DND-41 (cell line): ENCODE measurements at regions not wholly inside any gene's neighbourhood (a gene's known extent, or its start where the extent isn't known, plus 50 kb on each side); places are given as distances from the start of the nearest gene placed in this dataset.

ENCODE experiments used
- ATAC-seq: fragments of 200-7000 bp; cut with Tn5 transposase; 3 replicates; pipeline ENCODE4 v1.9.1; 2021; ENCODE audit warnings: low read depth; ENCODE audit not compliant: insufficient read depth
- DNase-seq: peaks from one replicate; pipeline ENCODE4 v3.0.0-alpha.2; 2020
- H2AFZ ChIP-seq: 2 replicates; pipeline ENCODE4 v1.6.0; 2012; ENCODE audit warnings: low read depth, low read length
- H3K27ac ChIP-seq: 2 replicates; pipeline ENCODE4 v1.5.1; 2012; ENCODE audit warnings: low read length, inconsistent platforms
- H3K27me3 ChIP-seq: fragments of 200-600 bp; sonication (generic); 2 replicates; pipeline ENCODE4 v1.6.0; 2012; ENCODE audit warnings: low read length, mild to moderate bottlenecking, inconsistent platforms; ENCODE audit not compliant: insufficient read depth, poor library complexity
- H3K36me3 ChIP-seq: 2 replicates; pipeline ENCODE4 v1.5.1; 2012; ENCODE audit warnings: low read length, inconsistent platforms; ENCODE audit not compliant: insufficient read depth
- H3K4me1 ChIP-seq: 2 replicates; pipeline ENCODE4 v1.5.1; 2012; ENCODE audit warnings: mild to moderate bottlenecking, low read length; ENCODE audit not compliant: insufficient read depth
- H3K4me2 ChIP-seq: 2 replicates; pipeline ENCODE4 v1.6.0; 2012; ENCODE audit warnings: mild to moderate bottlenecking, moderate library complexity, low read length, inconsistent platforms; ENCODE audit not compliant: insufficient read depth
- H3K4me3 ChIP-seq, 2 experiments: fragments of 200-600 bp in 1 of 2; shearing (Covaris generic) in 1 of 2; 2 replicates each; pipeline ENCODE4 v1.5.1; 2012 to 2016; ENCODE audit warnings: inconsistent platforms in 2 of 2, low read length in 2 of 2, mild to moderate bottlenecking in 2 of 2, low read depth in 1 of 2, moderate library complexity in 1 of 2
- H3K79me2 ChIP-seq: 2 replicates; pipeline ENCODE4 v1.6.0; 2012; ENCODE audit warnings: low read length, inconsistent platforms; ENCODE audit not compliant: insufficient read depth
- H3K9ac ChIP-seq: 2 replicates; pipeline ENCODE4 v1.6.0; 2012; ENCODE audit warnings: low read depth, mild to moderate bottlenecking, inconsistent platforms, low read length, moderate library complexity
- H3K9me3 ChIP-seq: 2 replicates; pipeline ENCODE4 v1.5.1; 2012; ENCODE audit warnings: low read length, moderate library complexity, mild to moderate bottlenecking, inconsistent platforms; ENCODE audit not compliant: insufficient read depth, severe bottlenecking
- H4K20me1 ChIP-seq: 2 replicates; pipeline ENCODE4 v1.6.0; 2012; ENCODE audit warnings: low read length; ENCODE audit not compliant: insufficient read depth
- EZH2 ChIP-seq: IDR thresholded peaks from 3 replicates; pipeline ENCODE4 v1.6.1; 2012; ENCODE audit warnings: borderline replicate concordance, low read depth, mild to moderate bottlenecking, moderate library complexity, low read length, inconsistent platforms; ENCODE audit not compliant: severe bottlenecking
- TF ChIP-seq, protein P1 (sequence below): IDR thresholded peaks from 2 replicates; pipeline ENCODE4 v1.5.1; 2012; ENCODE audit warnings: borderline replicate concordance, low read length, moderate library complexity, mild to moderate bottlenecking; ENCODE audit not compliant: poor library complexity, severe bottlenecking; ENCODE audit errors: extremely low read depth

DNA sequence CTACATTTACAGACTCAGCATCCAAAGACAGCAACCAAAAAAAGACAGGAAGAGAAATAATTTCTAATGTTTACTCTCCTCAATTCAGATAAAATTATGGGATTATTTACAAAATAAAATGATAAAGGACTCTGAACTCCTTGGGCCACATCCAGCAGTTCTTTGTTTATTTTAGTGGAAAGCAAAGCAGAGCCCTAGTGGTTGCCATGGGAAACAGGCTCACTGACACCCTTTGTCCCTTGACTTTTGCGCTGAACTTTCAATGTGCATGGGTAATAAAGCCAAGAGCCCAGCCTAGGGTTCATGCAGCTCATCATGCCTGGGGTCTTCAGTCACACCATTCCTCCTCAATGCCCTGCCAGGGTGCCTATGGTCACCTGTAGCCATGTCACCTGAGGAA is 442.6 kb upstream of the IGFBP3 start:
- no peaks in the 10 kb centered on the region for H3K27me3 ChIP-seq
- H3K27ac ChIP-seq = no peak overlapping the region
- no peaks in the 10 kb centered on the region for H3K9me3 ChIP-seq
- H3K79me2 ChIP-seq = no peaks in the 10 kb centered on the region
- no peak overlapping the region for H3K4me3 ChIP-seq
- H3K4me2 ChIP-seq = no peak overlapping the region
- H3K9ac ChIP-seq = no peak overlapping the region
- DNase-seq (no peak), ATAC-seq (no peak)
- TF ChIP-seq, protein P1, sequence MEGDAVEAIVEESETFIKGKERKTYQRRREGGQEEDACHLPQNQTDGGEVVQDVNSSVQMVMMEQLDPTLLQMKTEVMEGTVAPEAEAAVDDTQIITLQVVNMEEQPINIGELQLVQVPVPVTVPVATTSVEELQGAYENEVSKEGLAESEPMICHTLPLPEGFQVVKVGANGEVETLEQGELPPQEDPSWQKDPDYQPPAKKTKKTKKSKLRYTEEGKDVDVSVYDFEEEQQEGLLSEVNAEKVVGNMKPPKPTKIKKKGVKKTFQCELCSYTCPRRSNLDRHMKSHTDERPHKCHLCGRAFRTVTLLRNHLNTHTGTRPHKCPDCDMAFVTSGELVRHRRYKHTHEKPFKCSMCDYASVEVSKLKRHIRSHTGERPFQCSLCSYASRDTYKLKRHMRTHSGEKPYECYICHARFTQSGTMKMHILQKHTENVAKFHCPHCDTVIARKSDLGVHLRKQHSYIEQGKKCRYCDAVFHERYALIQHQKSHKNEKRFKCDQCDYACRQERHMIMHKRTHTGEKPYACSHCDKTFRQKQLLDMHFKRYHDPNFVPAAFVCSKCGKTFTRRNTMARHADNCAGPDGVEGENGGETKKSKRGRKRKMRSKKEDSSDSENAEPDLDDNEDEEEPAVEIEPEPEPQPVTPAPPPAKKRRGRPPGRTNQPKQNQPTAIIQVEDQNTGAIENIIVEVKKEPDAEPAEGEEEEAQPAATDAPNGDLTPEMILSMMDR = no peak
- no peak for TF ChIP-seq EZH2
- no peaks in the 10 kb centered on the region for H3K4me1 ChIP-seq
- H2AFZ ChIP-seq = no peak overlapping the region
- no peaks in the 10 kb centered on the region for H4K20me1 ChIP-seq
- H3K36me3 ChIP-seq = no peaks in the 10 kb centered on the region

DNA sequence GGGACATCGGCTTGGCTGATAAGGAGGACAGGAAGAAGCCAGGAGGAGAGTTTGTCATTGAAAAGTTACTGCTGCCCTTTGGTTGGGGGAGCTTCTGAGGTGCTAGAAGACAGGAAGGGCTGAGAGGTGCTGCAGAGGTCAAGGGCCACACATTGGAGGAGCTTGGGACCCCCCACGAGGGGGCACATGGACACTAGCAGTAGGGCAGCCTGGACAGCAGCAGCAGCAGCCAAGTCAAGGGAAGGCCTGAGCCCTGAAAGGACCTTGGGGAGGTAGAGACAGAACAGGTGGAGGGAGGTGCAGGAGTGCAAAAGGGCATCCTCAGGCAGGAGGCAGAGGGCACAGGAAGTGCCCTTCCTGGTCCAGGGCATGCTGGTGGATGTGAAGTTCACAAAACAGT is 439.7 kb upstream of the IGFBP3 start:
- no peaks in the 10 kb centered on the region for H3K27me3 ChIP-seq

DNA sequence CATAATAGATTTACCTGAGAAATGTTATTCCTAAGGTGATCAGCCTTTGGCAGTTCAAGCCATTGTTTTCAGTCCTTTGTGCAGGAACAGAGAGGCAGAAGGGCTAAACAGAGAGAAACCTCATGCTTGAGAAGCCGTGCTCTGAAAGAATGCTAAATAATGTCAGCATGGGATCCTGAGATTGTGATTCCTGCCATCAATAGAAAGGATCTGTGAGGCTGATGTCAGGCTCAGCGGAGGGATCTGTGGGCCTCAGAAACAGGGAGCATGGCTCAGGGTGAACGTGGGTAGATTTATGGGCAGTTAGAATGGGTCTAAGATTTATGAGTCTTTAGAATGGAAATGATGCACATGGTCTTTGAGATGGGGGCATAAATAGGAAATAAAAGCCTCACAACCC is 439.2 kb upstream of the IGFBP3 start:
- no peak for DNase-seq
- no peaks in the 10 kb centered on the region for H3K79me2 ChIP-seq
- no peak overlapping the region for H3K27ac ChIP-seq
- no peak for ATAC-seq
- no peaks in the 10 kb centered on the region for H3K27me3 ChIP-seq
- no peak overlapping the region for H3K9ac ChIP-seq
- no peak overlapping the region for H3K4me2 ChIP-seq
- no peaks in the 10 kb centered on the region for H3K9me3 ChIP-seq
- TF ChIP-seq, protein P1 = no peak
- TF ChIP-seq EZH2 = no peak
- H3K4me3 ChIP-seq = no peak overlapping the region
- no peak overlapping the region for H2AFZ ChIP-seq
- H3K4me1 ChIP-seq = no peaks in the 10 kb centered on the region
- H4K20me1 ChIP-seq = no peaks in the 10 kb centered on the region
- no peaks in the 10 kb centered on the region for H3K36me3 ChIP-seq

More for the DNA sequence above, 439.7 kb upstream of the IGFBP3 start:
- Histone ChIP-seq H3K9me3 (no peaks in the 10 kb centered on the region), H3K36me3 (no peaks in the 10 kb centered on the region), H3K4me3 (no peak overlapping the region), H2AFZ (no peak overlapping the region), H3K9ac (no peak overlapping the region), H3K4me1 (no peaks in the 10 kb centered on the region), H3K27ac (no peak overlapping the region), H4K20me1 (no peaks in the 10 kb centered on the region), H3K4me2 (no peak overlapping the region), H3K79me2 (no peaks in the 10 kb centered on the region)
- ATAC-seq (no peak), DNase-seq (no peak)
- TF ChIP-seq EZH2 = no peak
- TF ChIP-seq, protein P1 = no peak

DNA sequence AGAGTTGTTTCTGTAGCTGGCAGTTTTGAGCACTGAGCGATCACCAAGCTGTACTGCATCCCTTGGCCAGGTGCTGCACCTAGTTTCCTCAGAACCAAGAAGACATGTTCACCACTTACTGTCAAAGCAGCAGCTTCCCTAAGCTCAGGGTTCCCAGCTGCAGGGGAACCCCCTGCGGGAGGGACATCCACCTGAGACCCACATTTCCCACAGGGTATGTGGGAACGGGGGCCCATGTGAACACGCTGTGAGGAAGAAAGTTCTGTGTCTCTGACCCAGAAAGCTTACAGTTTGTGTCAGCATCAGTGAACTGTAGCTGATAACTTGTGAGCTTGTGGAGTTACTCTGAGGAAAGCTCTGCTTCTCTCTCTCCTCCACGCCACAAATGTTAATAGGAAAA is 436.8 kb upstream of the IGFBP3 start:
- ATAC-seq = no peak
- Histone ChIP-seq H3K9ac (no peak overlapping the region), H2AFZ (no peak overlapping the region), H3K36me3 (no peaks in the 10 kb centered on the region), H3K9me3 (no peaks in the 10 kb centered on the region), H3K27me3 (no peaks in the 10 kb centered on the region), H3K27ac (no peak overlapping the region), H3K4me1 (no peaks in the 10 kb centered on the region), H3K4me2 (no peak overlapping the region), H3K4me3 (no peak overlapping the region), H4K20me1 (no peaks in the 10 kb centered on the region), H3K79me2 (no peaks in the 10 kb centered on the region)
- no peak for DNase-seq
- TF ChIP-seq, protein P1 = no peak
- TF ChIP-seq EZH2 = no peak
